Pancreas (tissue), 10 donors: ENCODE measurements at regions not wholly inside any gene's neighbourhood (a gene's known extent, or its start where the extent isn't known, plus 50 kb on each side); places are given as distances from the start of the nearest gene placed in this dataset.

ENCODE experiments used
- ATAC-seq, 4 donors: fragments of 200-7000 bp; cut with Tn5 transposase; one replicate each; pipeline versions ENCODE4 v1.8.0 to v1.9.1; 2020; ENCODE audit warnings: mild to moderate bottlenecking in 4 of 4, moderate library complexity in 4 of 4
- DNase-seq, 6 donors: peaks; one replicate each; pipeline ENCODE4 v3.0.0-alpha.2; 2020
- FAIRE-seq: peaks from 2 replicates; lab custom pipeline; 2012; peaks lifted over from hg19 to GRCh38; lab: Jason Lieb, UNC
- H3K27ac ChIP-seq, 4 donors: fragments of 200-600 bp; sonication (generic); 1 replicate in 3 of 4; 2 replicates in 1 of 4; pipeline versions ENCODE4 v1.5.0 to v1.8.0; 2020
- H3K27me3 ChIP-seq, 4 donors: fragments of 200-600 bp; one replicate each; pipeline ENCODE4 v1.8.0; 2021
- H3K36me3 ChIP-seq, 3 donors: fragments of 200-600 bp; sonication (generic) in 1 of 3; one replicate each; pipeline versions ENCODE4 v1.5.0 to v1.8.0; 2020 to 2021
- H3K4me1 ChIP-seq, 3 donors: fragments of 200-600 bp; one replicate each; pipeline ENCODE4 v1.8.0; 2021
- H3K4me3 ChIP-seq, 4 donors: fragments of 200-600 bp; sonication (generic) in 2 of 4; one replicate each; pipeline versions ENCODE4 v1.5.0 to v1.8.0; 2020 to 2021
- H3K9me3 ChIP-seq, 4 donors: fragments of 200-600 bp; one replicate each; pipeline ENCODE4 v1.8.0; 2021
- CTCF ChIP-seq, 4 donors: fragments of 200-600 bp; sonication (generic) in 3 of 4; IDR thresholded peaks; one replicate each; pipeline versions ENCODE4 v1.5.0 to v1.8.0; 2021; ENCODE audit warnings: antibody characterized with exemption in 4 of 4
- WGBS, 2 donors: extraction: QIAGEN DNeasy Blood & Tissue Kit; methylation state at CpG; one replicate each; pipeline ENCODE4 v1.1.7; 2013; 5-methylcytosine and 5-hydroxymethylcytosine counted together
- intact Hi-C, 3 donors: fragments of 100-400 bp; cut with DNase I; formaldehyde crosslinking; loops; one replicate each; pipeline versions ENCODE4 v1.11.1 to v1.14.2; 2022
- donor health status: healthy with polysubstance abuse.
- donor health status: DM: no; HTN: no; CAD: no; lungs with moderate emphysema.
- donor health status: DM: no; HTN: no; CAD: no.
- donor health status: control.
- donor health status: control.
- donor health status: Bipolar disorder and iron deficiency.
- donor health status: DM: yes; HTN: yes; CAD: no.
- donor health status: DM: no; HTN: no; CAD: no.
- donor health status: DM: no; HTN: no; CAD: no.
- donor health status: DM: yes; HTN: yes; CAD: no.

GRCh38 chr3:130596484-130596883 lies 79.5 kb downstream of the COL6A6 start:
- no peak for TF ChIP-seq CTCF (IDR thresholded peaks at IDR 0.05)
- Histone ChIP-seq H3K27me3 (peaks cover 0 to 7% (median 0%) of the 10 kb centered on the region in 4 donors), H3K4me1 (no peaks in the 10 kb centered on the region), H3K9me3 (no peaks in the 10 kb centered on the region), H3K27ac (no peak overlapping the region), H3K36me3 (no peaks in the 10 kb centered on the region), H3K4me3 (no peak overlapping the region)
- DNase-seq (no peak), FAIRE-seq (no peak), ATAC-seq (no peak)
- 33 to 40% methylated on average over 2 of the region's 2 CpGs for WGBS, 2 donors
- intact Hi-C loops = no loop called here

GRCh38 chr3:130601442-130601971 lies 84.5 kb downstream of the COL6A6 start:
- FAIRE-seq = no peak
- WGBS, 2 donors = 63 to 71% methylated on average over 4 of the region's 4 CpGs
- Histone ChIP-seq H3K27ac (no peak overlapping the region), H3K36me3 (no peaks in the 10 kb centered on the region), H3K27me3 (peaks cover 0 to 6% (median 0%) of the 10 kb centered on the region in 4 donors), H3K4me3 (no peak overlapping the region), H3K4me1 (no peaks in the 10 kb centered on the region), H3K9me3 (no peaks in the 10 kb centered on the region)
- DNase-seq = no peak
- TF ChIP-seq CTCF (IDR thresholded peaks at IDR 0.05) = no peak
- no peak for ATAC-seq
- intact Hi-C loops = no loop called here

- no peak overlapping the region for H3K4me3 ChIP-seq
- TF ChIP-seq CTCF (IDR thresholded peaks at IDR 0.05) = no peak
- ATAC-seq (no peak), FAIRE-seq (no peak), DNase-seq (no peak)
- no peaks in the 10 kb centered on the region for H3K36me3 ChIP-seq
- H3K4me1 ChIP-seq = no peaks in the 10 kb centered on the region
- intact Hi-C loops = no loop called here
- WGBS, 2 donors = 73 to 90% methylated on average over 1 of the region's 1 CpG
- H3K27me3 ChIP-seq = no peaks in the 10 kb centered on the region
- H3K27ac ChIP-seq = no peak overlapping the region
- no peaks in the 10 kb centered on the region for H3K9me3 ChIP-seq
These were observed 87.8 kb downstream of the COL6A6 start for GRCh38 chr3:130604806-130605205.

DNA sequence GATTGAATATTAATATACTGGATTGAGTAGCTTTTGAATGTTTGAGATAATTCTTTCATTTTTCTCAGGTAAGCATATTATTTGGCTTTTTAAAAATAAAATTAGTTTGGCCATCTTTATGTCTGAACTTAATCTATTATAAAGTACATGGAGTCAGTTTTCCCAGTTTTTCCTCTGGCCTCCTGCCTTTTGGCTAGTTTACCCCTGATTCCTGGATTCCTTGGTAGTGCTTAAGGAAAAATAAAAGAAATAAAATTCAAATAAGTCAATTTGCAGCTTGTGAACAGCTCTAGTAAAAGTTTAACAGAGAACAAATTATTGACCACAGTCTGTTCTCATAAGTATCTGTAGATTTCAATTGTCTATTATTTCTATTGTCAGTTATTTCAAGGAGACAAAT lies 89.4 kb downstream of the COL6A6 start:
- Histone ChIP-seq H3K36me3 (no peaks in the 10 kb centered on the region), H3K4me3 (no peak overlapping the region), H3K27ac (no peak overlapping the region), H3K4me1 (no peaks in the 10 kb centered on the region), H3K9me3 (no peaks in the 10 kb centered on the region), H3K27me3 (no peaks in the 10 kb centered on the region)
- ATAC-seq (no peak), DNase-seq (no peak), FAIRE-seq (no peak)
- intact Hi-C loops = no loop called here
- no peak for TF ChIP-seq CTCF (IDR thresholded peaks at IDR 0.05)

- H3K9me3 ChIP-seq = no peaks in the 10 kb centered on the region
- no peaks in the 10 kb centered on the region for H3K27me3 ChIP-seq
- no peak for TF ChIP-seq CTCF (IDR thresholded peaks at IDR 0.05)
- no peaks in the 10 kb centered on the region for H3K36me3 ChIP-seq
- 71 to 80% methylated on average over 1 of the region's 1 CpG for WGBS, 2 donors
- no peak overlapping the region for H3K4me3 ChIP-seq
- H3K4me1 ChIP-seq = no peaks in the 10 kb centered on the region
- no peak for DNase-seq
- intact Hi-C loops = no loop called here
- no peak overlapping the region for H3K27ac ChIP-seq
- no peak for ATAC-seq
- FAIRE-seq = no peak
These were observed 90.7 kb downstream of the COL6A6 start for GRCh38 chr3:130607553-130608154.
